HCT116 (cell line): ENCODE measurements at regions not wholly inside any gene's neighbourhood (a gene's known extent, or its start where the extent isn't known, plus 50 kb on each side); places are given as distances from the start of the nearest gene placed in this dataset.

Experiments
- POLR2A ChIP-seq: IDR thresholded peaks from 2 replicates; pipeline ENCODE4 v1.7.0; 2011; ENCODE audit warnings: borderline replicate concordance; ENCODE audit not compliant: insufficient read depth, insufficient read length; ENCODE audit errors: extremely low read depth
- POLR2AphosphoS5 ChIP-seq: IDR thresholded peaks from 2 replicates; pipeline ENCODE4 v1.6.1; 2011; ENCODE audit warnings: mild to moderate bottlenecking, low read depth, low read length, moderate library complexity
- RAD21 ChIP-seq: IDR thresholded peaks from 2 replicates; pipeline ENCODE4 v1.6.1; 2012; ENCODE audit warnings: low read depth, mild to moderate bottlenecking
- TF ChIP-seq, protein P1 (sequence below), 3 experiments: fragments of 200-600 bp in 1 of 3; sonication (generic) in 1 of 3; IDR thresholded peaks in 2 of 3; conservative IDR thresholded peaks in 1 of 3; 2 replicates each; pipeline ENCODE4 v1.5.1; 2012 to 2017; ENCODE audit warnings: low read depth in 2 of 3, low read length in 2 of 3, antibody characterized with exemption in 1 of 3, borderline replicate concordance in 1 of 3, control low read depth in 1 of 3, mild to moderate bottlenecking in 1 of 3, mixed read lengths in 1 of 3, mixed run types in 1 of 3, moderate library complexity in 1 of 3; ENCODE audit not compliant: insufficient read depth in 1 of 3

DNA sequence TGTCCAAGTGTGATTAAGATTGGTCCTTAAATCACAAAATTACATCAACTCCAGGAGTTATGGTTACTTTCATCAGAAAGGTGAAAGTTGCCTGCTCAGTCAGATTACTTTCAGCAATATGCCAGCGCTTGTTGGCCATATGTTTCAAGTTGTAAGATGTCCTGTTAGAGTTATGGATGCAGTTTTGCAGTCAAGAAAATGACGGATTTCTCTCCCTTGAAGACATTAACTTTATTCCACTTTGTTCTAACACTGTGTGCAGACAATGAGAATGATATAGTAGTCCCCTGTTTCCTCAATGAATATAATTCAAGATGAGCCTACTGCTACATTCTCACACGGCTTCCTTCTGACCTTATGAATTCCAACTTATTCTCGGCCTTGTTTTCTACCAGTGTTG lies 295.0 kb upstream of the ADGRL3 start:
- TF ChIP-seq POLR2AphosphoS5 = no peak
- TF ChIP-seq RAD21 = no peak
- TF ChIP-seq POLR2A = no peak
- TF ChIP-seq, protein P1, sequence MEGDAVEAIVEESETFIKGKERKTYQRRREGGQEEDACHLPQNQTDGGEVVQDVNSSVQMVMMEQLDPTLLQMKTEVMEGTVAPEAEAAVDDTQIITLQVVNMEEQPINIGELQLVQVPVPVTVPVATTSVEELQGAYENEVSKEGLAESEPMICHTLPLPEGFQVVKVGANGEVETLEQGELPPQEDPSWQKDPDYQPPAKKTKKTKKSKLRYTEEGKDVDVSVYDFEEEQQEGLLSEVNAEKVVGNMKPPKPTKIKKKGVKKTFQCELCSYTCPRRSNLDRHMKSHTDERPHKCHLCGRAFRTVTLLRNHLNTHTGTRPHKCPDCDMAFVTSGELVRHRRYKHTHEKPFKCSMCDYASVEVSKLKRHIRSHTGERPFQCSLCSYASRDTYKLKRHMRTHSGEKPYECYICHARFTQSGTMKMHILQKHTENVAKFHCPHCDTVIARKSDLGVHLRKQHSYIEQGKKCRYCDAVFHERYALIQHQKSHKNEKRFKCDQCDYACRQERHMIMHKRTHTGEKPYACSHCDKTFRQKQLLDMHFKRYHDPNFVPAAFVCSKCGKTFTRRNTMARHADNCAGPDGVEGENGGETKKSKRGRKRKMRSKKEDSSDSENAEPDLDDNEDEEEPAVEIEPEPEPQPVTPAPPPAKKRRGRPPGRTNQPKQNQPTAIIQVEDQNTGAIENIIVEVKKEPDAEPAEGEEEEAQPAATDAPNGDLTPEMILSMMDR (IDR thresholded peaks at IDR 0.05 in 2 of 3, conservative IDR thresholded peaks at IDR 0.05 in 1 of 3; ENCODE audit: borderline replicate concordance in 1 of 3, insufficient read depth in 1 of 3, low read depth in 2 of 3, low read length in 2 of 3) = no peak
